ENCODE measurements at regions not wholly inside any gene's neighbourhood (a gene's known extent, or its start where the extent isn't known, plus 50 kb on each side); places are given as distances from the start of the nearest gene placed in this dataset.

GRCh38 chr18:8942909-8943545 is 159.5 kb upstream of the NDUFV2 start:
- H3K27me3 ChIP-seq (ENCODE audit: control insufficient read depth, low read length), result no peaks in the 10 kb centered on the region
- TF ChIP-seq EZH2phosphoT487 (IDR thresholded peaks at IDR 0.05; ENCODE audit: borderline replicate concordance, low read length), result no peak
- TF ChIP-seq CTCF (IDR thresholded peaks at IDR 0.05; ENCODE audit: low read depth, low read length, poor library complexity, severe bottlenecking), result no peak
- no peak overlapping the region for H3K4me2 ChIP-seq (ENCODE audit: low read length)
- H3K36me3 ChIP-seq (ENCODE audit: control insufficient read depth, low read length), result no peaks in the 10 kb centered on the region
- H3K9me3 ChIP-seq (ENCODE audit: control insufficient read depth, insufficient read depth, low read length), result no peaks in the 10 kb centered on the region
- no peak overlapping the region for H3K4me3 ChIP-seq (ENCODE audit: low read length)
- no peaks in the 10 kb centered on the region for H3K9me2 ChIP-seq (replicated peaks; ENCODE audit: control insufficient read depth, low read length)
- no peak overlapping the region for H3K27ac ChIP-seq (ENCODE audit: low read depth, low read length)
- H4K20me1 ChIP-seq (ENCODE audit: control insufficient read depth, insufficient read depth, low read depth, low read length), result no peaks in the 10 kb centered on the region
- no peaks in the 10 kb centered on the region for H3K79me2 ChIP-seq (ENCODE audit: control insufficient read depth, low read length)
- H3K4me1 ChIP-seq (ENCODE audit: control insufficient read depth, low read length), result peaks cover 70% of the 10 kb centered on the region
- H3F3A ChIP-seq (ENCODE audit: control insufficient read depth, insufficient read depth), result no peaks in the 10 kb centered on the region

- H3K27ac ChIP-seq (ENCODE audit: low read depth, low read length), result peak overlapping the region; percentile 41
- H3K36me3 ChIP-seq (ENCODE audit: control insufficient read depth, low read length), result no peaks in the 10 kb centered on the region
- TF ChIP-seq EZH2phosphoT487 (IDR thresholded peaks at IDR 0.05; ENCODE audit: borderline replicate concordance, low read length) (no peak), CTCF (IDR thresholded peaks at IDR 0.05; ENCODE audit: low read depth, low read length, poor library complexity, severe bottlenecking) (no peak)
- peak overlapping the region; percentile 45 for H3K4me2 ChIP-seq (ENCODE audit: low read length)
- H3K9me2 ChIP-seq (replicated peaks; ENCODE audit: control insufficient read depth, low read length), result no peaks in the 10 kb centered on the region
- no peaks in the 10 kb centered on the region for H3F3A ChIP-seq (ENCODE audit: control insufficient read depth, insufficient read depth)
- H3K79me2 ChIP-seq (ENCODE audit: control insufficient read depth, low read length), result no peaks in the 10 kb centered on the region
- no peaks in the 10 kb centered on the region for H4K20me1 ChIP-seq (ENCODE audit: control insufficient read depth, insufficient read depth, low read depth, low read length)
- H3K9me3 ChIP-seq (ENCODE audit: control insufficient read depth, insufficient read depth, low read length), result no peaks in the 10 kb centered on the region
- peaks cover 71% of the 10 kb centered on the region for H3K4me1 ChIP-seq (ENCODE audit: control insufficient read depth, low read length)
- H3K27me3 ChIP-seq (ENCODE audit: control insufficient read depth, low read length), result no peaks in the 10 kb centered on the region
- H3K4me3 ChIP-seq (ENCODE audit: low read length), result no peak overlapping the region
Measured at GRCh38 chr18:8943900-8944870, 158.3 kb upstream of the NDUFV2 start.

GRCh38 chr18:8944871-8945245 is 157.6 kb upstream of the NDUFV2 start:
- Histone ChIP-seq H3K4me3 (ENCODE audit: low read length) (no peak overlapping the region), H3K36me3 (ENCODE audit: control insufficient read depth, low read length) (no peaks in the 10 kb centered on the region), H3K79me2 (ENCODE audit: control insufficient read depth, low read length) (no peaks in the 10 kb centered on the region), H3K27ac (ENCODE audit: low read depth, low read length) (peak overlapping the region; percentile 41), H3K27me3 (ENCODE audit: control insufficient read depth, low read length) (no peaks in the 10 kb centered on the region), H3K9me3 (ENCODE audit: control insufficient read depth, insufficient read depth, low read length) (no peaks in the 10 kb centered on the region), H3F3A (ENCODE audit: control insufficient read depth, insufficient read depth) (no peaks in the 10 kb centered on the region), H3K4me1 (ENCODE audit: control insufficient read depth, low read length) (peaks cover 71% of the 10 kb centered on the region), H3K4me2 (ENCODE audit: low read length) (peak overlapping the region; percentile 45), H3K9me2 (replicated peaks; ENCODE audit: control insufficient read depth, low read length) (no peaks in the 10 kb centered on the region), H4K20me1 (ENCODE audit: control insufficient read depth, insufficient read depth, low read depth, low read length) (no peaks in the 10 kb centered on the region)
- no peak for TF ChIP-seq CTCF (IDR thresholded peaks at IDR 0.05; ENCODE audit: low read depth, low read length, poor library complexity, severe bottlenecking)
